ENCODE measurements at regions not wholly inside any gene's neighbourhood (a gene's known extent, or its start where the extent isn't known, plus 50 kb on each side); places are given as distances from the start of the nearest gene placed in this dataset.

DNA sequence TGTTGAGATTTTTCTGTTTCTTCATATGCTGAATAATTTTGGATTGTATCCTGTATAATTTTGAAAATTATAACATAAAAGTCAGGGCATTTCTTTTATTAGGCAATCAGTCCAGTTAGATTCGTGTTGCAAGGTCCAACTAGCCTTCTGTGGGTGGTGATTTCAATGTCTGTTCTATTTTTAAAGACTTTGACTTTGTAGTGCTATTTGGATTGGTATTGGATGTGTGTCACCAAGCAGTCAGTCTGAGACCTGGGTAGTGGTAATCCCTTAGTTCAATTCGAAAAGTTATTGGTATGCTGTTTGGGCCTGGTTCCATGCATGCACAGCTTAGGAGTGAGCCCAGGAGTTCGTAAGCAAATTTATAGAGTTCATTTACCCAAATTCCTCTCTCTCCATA lies 82.2 kb downstream of the EPDR1 start:
- no peak for DNase-seq (ENCODE audit: low read depth, low spot score)

DNA sequence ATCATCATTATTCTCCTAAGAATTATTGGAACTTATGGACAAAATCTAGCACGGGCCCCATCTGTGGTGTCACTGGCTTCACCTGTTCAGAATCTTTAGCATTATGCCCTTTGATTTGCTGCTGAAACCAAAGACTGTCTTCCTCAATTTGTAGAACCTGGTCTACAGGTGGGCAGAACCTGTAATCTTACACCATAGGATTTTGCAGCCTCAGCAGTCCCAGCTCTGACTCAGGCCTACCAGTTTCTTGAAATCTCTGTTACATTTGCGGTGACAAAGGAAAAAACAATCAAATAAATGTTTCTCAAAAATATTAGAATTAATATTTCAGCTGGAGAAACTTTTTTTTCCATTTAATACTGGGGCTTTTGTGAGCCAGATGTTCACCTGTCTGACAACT lies 86.1 kb downstream of the EPDR1 start:
- DNase-seq (ENCODE audit: low read depth, low spot score) = no peak

DNA sequence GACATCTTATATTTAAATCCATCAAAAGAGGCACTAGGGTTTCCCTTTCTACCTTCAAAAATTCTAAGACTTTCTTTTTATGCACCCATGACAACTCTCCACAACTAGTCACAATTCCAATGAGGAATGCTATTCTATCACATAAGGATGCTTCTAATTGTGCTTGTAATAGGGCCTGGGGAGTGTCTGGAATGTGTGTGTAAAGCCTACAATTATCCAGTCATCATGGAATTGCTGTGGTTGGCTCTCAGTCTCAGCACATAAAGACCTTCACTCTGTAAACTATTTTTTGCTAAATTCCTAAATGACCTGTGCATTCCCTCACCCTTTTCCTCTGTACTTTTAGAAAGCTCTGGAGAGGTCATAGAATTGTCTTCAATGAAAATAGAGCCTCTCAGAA lies 86.7 kb downstream of the EPDR1 start:
- DNase-seq (ENCODE audit: low read depth, low spot score) = no peak

DNA sequence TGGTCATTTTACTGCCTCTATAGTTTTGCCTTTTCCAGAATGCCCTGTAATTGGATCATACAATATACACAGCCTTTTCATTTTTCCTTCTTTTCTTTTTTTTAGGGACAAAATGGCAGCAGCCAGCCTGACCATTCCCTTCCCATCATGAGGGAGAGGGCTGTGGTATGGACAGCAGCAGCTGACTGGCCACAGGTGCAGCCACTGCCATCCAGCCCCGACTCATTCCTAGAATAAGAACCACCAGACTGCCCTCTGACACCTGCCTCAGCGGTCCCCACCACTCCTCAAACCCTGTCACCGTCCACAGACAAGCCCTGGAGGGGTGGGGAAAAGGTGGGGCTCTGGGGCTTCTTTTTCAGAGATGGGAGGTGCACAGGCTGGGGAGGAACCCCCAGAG lies 92.8 kb downstream of the EPDR1 start:
- DNase-seq (ENCODE audit: low read depth, low spot score) = no peak

DNA sequence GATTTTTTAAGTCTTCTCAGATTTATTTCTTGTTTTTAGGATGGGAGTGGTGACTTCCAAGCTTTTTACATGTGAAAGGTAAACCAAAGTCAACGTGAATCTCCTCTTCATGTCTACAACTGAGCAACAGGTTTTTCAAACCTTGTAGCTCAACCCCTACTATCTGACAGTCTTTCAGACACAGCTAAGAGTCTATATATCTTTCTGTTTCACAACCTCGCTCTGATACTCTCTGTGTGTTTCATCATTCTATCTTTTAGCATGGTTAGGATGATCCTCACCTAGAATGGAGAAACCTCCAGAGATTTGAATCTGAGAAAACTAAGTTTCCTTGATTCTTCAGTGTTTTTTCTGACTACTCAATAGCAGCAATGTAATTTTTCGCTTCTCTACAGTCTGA lies 96.1 kb downstream of the EPDR1 start:
- DNase-seq (ENCODE audit: low read depth, low spot score) = no peak

DNA sequence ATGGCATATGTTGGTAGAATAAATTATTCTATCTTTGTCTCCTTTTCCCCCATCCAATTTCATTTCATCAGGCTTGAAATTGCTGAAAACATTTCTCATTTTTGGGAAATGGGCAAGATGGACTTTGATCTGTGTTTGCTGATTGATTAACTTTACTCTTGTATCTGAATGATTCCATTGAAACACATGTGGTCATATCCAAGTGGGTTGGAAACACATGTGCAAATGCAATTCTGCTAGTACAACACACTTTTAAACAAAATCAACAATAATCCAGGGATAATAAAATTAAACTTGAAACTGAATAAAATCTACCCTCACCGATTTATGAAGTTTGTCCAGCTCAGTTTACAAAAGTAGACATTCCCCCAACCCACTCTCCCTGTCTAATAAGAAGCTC lies 96.9 kb downstream of the EPDR1 start:
- DNase-seq (ENCODE audit: low read depth, low spot score) = no peak

DNA sequence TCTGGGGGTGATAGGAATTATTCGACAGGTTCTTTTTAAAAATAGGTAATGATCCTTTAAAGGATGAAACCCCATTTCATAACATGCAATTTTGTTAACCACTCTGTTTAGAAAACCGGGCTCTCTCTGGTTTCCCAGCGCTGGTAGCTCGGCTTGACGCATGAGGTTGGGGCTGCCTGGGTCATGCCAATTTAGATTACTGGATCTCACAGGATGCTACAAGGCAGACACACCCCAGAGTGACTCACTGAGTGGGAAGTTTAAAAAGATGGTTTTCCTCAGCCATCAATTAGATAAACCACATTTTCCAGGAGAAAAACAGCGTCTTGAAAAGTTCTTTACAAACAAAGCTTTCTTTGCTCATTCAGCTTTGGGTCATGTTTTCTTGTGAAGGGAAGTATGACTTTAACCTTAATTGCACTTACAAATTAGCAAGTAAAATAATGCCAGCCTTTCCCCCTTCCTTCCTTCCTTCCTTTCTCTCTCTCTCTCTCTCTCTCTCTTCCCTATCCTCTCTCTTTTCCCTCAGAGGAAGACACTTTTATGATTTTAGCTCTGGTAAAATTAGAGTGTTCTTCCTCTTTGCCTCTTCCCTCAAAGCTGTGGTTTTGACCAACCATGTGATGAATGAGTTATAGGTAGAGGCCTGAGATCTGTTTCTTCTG lies 99.8 kb downstream of the EPDR1 start:
- DNase-seq (ENCODE audit: low read depth, low spot score) = no peak

DNA sequence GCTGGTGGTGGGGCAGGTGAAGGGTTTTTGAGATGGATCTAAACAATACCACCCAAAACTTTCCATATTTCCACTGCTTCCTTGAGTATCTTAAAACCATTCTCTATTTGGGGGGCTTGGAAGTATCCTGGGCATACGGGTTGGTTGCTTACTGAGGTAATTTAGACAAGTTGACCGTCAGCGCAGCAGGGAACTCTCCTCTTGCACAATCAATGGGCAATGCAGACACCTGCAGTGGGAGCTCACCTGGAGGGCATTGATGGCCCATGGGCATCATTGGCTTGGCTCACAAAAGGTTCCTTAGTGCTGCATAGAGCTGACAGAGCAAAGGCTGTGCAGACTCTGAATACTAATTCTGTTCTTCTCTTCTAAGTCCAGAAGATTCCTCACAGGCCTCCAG lies 101.5 kb downstream of the EPDR1 start:
- DNase-seq (ENCODE audit: low read depth, low spot score) = no peak

DNA sequence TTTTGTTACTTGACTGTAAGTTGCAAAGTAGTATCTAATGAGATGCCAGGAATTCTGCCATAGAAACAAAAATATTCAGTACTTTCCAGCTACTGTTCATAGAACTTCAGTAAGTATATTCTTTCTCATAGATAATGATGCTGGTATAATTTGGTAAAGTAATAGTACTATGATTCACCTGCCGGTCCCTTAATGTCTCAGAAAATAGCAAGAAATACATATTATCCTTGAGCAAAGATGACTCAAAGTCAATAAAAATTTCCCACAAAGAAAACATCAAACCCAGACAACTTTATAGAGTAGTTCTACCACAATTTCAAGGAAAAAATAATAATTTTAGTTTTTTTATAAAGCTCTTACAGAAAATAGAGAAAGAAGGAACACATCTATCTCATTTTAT lies 105.4 kb downstream of the EPDR1 start:
- DNase-seq (ENCODE audit: low read depth, low spot score) = no peak

DNA sequence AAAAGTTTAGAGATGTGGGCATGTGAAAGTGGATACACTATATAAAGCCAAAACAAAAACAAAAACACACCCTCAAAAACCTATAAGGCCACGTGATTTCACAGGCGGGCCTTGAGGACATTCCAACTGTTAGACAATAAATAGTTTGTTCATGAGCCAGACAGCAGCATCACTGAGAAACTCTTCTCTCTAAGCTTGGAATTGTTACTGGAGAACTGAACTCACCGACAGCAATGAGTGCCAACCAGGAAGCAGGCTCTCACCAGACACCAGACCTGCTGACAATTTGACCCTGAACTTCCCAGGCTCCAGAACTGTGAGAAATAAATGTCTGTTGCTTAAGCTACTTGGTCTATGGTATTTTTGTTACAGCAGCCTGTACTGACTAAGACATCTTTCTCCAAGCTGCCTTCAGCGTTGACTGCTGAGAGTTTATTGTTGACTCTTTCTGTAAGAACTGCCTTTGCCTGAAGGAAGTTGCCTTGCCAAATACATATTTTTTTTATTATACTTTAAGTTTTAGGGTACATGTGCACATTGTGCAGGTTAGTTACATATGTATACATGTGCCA lies 107.5 kb downstream of the EPDR1 start:
- no peak for DNase-seq (ENCODE audit: low read depth, low spot score)

DNA sequence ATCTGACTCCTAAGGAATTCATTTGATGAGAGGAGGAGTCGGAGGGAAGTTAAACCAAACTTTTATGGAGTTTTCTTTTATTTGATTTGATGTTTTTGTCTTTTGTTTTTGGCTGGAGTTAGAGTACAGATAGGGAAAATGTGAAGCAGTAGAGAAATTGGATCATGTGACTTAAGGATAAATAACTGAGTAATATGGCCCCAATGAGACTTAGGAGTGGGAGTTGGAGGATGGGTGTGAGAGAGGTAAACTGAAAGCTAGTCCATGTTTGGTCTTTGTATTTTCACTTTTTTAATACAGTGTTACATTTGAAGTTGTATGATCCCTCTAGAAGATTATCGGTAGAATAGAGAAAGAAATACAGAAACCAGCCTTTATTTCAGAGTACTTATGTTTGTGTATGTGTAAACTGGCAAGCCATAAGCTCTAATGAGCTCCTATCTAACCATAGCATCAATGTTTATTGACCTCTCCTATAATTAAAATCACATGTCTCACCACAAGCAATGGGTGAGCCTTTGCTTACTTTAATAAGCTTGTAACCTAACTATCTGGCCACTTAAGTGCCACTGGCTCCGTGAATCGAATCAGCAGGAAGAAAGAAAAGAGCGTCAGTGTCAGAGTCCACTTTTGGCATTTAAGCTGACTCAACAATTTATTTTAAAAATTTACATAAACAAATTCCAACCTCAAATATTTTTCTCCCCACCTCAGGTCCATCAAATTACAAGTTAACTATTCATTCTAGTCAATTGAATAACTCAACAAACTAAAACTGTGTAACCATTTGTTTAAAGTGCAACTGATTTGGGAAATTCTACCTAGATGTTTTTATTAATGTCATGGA lies 113.8 kb downstream of the EPDR1 start:
- DNase-seq (ENCODE audit: low read depth, low spot score) = no peak

DNA sequence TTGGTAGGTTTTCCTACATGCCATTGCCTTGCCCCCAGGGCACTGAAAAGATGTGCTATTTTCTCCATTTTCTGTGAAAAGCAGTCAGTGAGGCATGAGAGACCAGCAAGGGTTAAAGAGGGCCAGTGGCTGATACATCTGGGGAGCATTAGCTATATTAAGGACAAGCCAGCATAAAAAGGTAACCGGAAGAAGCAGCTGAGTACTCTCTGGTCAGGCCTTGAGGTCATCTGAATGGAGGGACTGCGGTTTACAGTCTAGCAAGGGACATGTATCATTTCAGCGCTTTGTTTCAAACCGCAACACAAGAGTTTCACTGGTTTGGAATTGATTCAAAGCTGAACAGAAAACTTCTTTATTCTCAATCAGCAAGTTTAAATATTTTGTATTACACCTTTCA lies 120.4 kb downstream of the EPDR1 start:
- DNase-seq (ENCODE audit: low read depth, low spot score) = no peak

DNA sequence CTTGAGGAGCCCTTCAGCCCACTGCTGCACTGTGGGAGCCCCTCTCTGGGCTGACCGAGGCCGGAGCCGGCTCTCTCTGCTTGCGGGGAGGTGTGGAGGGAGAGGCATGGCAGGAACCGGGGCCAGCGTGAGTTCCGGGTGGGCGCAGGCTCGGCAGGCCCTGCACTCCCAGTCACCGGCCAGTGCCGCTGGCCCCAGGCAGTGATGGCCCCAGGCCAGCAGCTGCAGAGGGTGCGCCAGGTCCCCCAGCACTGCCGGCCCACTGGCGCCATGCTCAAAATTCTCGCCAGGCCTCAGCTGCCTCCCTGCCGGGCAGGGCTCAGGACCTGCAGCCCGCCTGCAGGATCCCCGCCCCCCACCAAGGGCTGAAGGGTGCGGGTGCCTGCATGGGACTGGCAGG lies 128.4 kb upstream of the STARD3NL start:
- DNase-seq (ENCODE audit: low read depth, low spot score) = no peak

DNA sequence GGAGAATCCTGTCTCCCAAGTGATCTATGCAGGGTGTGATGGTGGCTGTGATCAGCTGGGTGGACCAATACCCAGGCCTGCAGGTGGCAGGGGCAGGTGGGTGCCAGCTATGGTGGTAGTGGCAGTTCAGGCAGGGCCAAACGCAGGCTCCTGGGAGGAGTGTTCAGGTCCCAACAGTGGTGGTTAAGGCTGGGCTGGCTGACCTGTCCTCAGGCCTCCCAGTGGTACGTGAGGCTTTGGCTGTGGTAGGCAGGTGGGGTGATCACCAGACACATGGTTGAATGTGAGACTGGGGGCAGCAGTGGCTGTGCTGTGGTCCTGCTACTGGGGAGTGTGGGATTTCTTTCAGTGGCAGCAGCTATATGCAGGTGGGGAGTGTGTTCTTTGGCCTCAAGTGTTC lies 126.7 kb upstream of the STARD3NL start:
- no peak for DNase-seq (ENCODE audit: low read depth, low spot score)

DNA sequence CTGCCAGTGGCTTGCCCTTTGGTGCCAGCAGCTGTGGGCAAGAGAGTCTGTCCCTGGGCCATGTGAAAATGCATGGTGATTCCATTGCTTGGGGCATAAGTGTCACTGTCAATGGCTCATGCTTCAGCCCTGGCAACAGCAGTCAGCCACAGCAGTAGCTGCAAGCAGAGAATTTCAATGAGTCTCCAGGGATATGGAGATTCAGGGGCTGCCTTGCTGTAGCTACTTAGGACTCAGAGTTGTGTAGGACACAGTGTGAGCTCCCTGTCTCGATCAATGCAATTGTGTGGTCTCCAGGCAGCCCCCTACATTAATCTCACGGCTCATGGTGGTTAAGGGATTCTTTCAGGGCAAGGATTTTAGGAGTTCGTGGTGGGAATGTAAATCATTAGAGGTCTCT lies 126.3 kb upstream of the STARD3NL start:
- DNase-seq (ENCODE audit: low read depth, low spot score) = no peak

DNA sequence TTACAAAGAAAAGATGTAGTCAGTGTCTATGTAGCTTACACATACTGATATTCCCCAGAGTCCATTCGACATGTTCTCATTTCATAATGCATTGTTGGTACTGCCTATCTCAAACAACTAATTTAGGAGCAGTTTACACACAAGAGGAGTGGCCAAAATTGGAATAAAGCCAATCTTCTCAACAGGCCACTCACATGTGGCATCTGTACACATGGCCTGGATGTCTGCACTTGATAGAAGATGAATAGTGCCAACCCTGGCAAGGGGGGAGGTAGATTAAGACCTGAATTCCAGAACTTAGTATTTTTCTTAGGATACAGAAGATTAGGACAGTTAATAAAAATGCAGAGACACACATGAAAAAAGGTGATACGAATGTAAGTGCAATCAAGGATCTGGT lies 125.3 kb upstream of the STARD3NL start:
- no peak for DNase-seq (ENCODE audit: low read depth, low spot score)

DNA sequence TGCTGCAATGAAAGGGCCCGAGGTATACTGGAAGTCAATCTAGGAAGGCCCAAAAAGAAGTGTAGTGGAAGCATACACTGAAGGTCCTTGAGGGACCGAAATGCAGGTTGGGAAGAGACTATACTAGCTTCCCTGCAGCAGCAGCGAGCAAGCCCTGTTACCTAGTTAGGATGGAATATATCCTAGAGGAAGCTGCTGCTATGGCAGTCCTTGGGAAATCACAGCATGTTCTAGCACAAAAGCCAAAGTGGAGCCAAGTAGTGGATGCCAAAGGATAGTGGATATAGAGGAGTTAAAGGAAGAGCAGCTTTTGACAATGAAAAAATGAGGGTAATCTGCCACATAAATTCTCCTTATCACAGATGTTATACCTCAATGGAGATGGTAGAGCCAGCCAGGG lies 123.8 kb upstream of the STARD3NL start:
- DNase-seq (ENCODE audit: low read depth, low spot score) = no peak

DNA sequence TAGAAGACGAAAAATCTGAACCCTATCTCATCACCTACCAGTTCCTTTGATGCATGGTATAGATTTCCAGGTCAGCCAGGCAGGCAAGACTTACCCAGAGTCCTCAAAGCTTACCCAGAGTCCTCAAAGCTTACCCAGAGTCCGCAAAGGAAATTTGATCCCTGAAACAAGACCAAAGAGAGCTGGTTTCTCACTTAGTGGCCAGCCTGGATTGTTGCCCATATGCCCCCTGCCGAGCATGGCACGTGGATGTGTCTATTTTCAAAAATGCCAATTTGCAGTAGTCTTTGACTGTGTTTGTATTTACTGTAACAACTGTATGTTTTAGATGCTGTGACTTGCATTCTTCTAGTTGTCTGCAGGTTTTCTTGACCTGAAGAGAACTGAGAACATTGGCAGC lies 120.2 kb upstream of the STARD3NL start:
- DNase-seq (ENCODE audit: low read depth, low spot score) = no peak

DNA sequence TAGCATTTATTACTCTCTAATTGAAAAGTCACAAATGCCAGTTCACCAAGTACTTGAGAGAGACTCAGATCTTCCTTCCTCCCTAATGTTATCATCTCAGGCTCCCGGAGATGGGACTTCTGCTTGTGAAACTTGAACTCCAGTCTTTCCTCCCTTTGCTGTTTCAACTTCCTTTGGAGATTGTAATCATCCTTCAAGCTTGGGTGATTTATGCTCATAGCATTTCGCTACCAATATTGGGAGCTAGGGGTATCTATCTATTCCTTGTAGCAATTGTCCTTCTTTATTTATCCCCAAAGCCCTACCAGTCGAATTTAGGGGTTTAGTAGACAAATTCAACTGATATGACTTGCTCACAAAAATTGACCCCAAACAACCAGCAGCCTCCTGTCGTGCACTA lies 117.9 kb upstream of the STARD3NL start:
- no peak for DNase-seq (ENCODE audit: low read depth, low spot score)

DNA sequence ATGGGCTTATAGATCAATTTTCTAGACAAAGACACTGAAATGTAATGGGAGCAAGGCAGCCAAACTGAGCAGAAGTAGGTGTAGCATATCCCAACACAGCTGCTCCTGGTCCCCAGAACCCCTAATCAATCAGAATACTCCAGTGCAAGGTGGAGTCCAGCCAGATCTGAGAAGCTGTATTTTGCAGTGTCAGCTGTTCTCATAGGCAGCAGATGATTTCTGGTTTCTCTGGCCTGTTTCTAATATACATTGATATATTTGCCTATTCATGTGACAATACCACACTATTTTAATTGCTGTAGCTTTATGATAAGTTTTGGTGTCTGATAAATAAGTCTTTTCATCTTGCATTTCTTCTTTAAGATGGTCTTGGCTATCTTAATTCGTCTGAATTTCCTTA lies 117.4 kb upstream of the STARD3NL start:
- DNase-seq (ENCODE audit: low read depth, low spot score) = no peak

DNA sequence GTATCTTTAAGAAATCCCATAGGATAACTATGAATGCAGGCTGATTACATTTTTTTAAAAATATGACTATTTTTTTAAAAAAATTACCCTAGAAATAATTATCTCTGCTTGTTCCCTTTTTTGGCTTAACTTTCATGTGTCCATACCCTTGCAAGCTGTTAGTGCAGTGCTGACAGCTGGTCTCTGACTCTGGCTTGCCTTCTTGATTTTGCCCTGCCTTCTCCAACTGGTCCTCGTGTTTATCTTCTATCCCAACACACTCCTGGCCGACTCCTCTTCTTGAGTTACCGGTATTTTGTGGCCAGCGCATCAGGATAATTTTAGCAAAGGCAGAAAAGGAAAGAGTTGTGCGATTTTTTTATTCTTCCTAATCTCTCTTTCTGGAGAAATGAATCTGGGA lies 111.7 kb upstream of the STARD3NL start:
- no peak for DNase-seq (ENCODE audit: low read depth, low spot score)

DNA sequence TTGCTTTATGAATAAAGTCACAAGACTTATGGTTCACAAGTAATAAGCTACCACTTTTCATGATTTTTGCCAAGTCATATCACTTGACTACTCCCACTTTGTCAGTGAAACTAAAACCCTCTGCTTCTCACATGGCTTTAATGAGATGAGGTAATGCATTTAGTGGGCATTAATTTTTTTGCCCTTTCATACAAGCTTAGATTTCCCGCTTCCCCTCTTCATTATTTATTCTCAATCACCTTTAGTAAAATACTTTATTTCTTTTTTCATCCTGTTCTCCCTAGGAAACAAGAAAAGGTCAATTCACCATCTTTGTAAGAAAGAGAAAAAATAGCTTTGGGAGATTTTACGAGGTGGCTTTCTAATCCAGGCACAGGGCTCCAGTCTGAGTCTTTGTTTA lies 109.6 kb upstream of the STARD3NL start:
- DNase-seq (ENCODE audit: low read depth, low spot score) = no peak

DNA sequence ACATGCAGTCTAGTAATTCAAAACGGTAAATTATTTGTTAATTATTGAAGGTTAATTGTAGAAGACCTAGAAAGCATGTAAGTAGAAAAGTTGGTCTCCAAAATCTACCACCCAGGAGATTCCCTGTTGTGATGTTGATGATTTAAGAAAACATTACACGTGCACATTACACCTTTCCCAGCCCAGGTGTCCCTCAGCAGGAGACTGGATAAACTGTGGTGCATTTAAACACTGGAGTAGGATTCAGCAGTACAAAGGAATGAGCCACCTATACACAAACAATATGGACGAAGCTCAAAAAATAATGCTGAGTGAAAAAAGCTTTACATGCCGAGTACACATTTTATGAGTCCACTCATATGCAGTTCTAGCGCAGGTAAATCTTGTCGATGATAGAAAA lies 109.0 kb upstream of the STARD3NL start:
- no peak for DNase-seq (ENCODE audit: low read depth, low spot score)

Measured in activated CD4-positive, CD25-positive, alpha-beta regulatory T cell treated with anti-CD3 and anti-CD28 coated beads, Interleukin-2, amount 50 U/mL, for 16 hours (primary cell).